ENCODE measurements at regions not wholly inside any gene's neighbourhood (a gene's known extent, or its start where the extent isn't known, plus 50 kb on each side); places are given as distances from the start of the nearest gene placed in this dataset.

- TF ChIP-seq, protein P1, sequence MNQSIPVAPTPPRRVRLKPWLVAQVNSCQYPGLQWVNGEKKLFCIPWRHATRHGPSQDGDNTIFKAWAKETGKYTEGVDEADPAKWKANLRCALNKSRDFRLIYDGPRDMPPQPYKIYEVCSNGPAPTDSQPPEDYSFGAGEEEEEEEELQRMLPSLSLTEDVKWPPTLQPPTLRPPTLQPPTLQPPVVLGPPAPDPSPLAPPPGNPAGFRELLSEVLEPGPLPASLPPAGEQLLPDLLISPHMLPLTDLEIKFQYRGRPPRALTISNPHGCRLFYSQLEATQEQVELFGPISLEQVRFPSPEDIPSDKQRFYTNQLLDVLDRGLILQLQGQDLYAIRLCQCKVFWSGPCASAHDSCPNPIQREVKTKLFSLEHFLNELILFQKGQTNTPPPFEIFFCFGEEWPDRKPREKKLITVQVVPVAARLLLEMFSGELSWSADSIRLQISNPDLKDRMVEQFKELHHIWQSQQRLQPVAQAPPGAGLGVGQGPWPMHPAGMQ (IDR thresholded peaks at IDR 0.05; ENCODE audit: borderline replicate concordance): no peak
- no peak for TF ChIP-seq HDGF (IDR thresholded peaks at IDR 0.05)
- no peak for TF ChIP-seq STAT3 (IDR thresholded peaks at IDR 0.05; ENCODE audit: low read depth, low read length)
- no peak for TF ChIP-seq SRF (IDR thresholded peaks at IDR 0.05; ENCODE audit: low read depth in 2 of 2, low read length in 2 of 2)
Observed at GRCh38 chr2:234790380-234790779, 161.4 kb upstream of the SH3BP4 start (continued).

DNA sequence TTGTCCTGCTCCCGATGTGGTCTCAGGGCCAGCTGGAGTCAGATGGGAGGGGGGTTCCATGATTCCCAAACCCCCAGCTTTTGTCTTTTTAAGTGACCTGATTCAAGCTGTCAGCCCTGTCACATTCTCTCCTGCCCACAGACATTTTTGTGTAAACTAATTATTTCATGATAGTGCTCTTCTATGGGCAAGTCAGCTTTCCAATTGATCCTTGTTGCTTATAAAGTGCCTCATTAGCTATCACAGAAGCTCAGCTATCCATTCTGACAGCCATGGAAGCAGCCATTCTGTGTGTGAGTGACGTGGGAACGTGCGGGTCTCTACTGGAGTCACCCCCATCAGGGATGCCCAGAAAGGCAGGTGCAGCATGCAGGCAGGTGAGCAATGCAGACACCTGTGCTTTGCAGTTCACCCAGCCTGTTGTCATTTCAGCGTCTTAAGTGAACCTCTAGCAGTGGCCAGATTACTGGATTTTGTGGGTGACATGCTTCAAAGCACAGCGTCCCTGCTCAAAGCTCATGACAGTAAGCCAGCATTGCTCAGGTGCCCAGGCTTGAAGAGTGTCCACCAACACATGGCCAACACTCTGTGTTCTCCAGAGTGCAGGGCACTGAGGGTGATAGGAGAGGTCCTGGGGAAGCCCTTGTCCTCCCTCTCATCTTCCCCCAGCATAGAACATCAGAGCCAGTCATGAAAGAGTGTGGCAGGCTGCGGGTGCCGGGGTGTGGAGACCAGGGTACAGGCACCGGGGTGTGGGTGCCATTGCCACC is 162.1 kb upstream of the SH3BP4 start:
- no peaks in the 10 kb centered on the region for H3K9me3 ChIP-seq (replicated peaks; ENCODE audit: control insufficient read depth, insufficient read depth, low read length)
- CTCF ChIA-PET: no interaction called here
- H3K4me3 ChIP-seq: no peak overlapping the region
- no TSS peak for BruUV-seq (replicated peaks)
- DNase-seq (ENCODE audit: low read depth, low spot score) (no peak), FAIRE-seq (no peak), ATAC-seq (no peak)
- no peak overlapping the region for H3K4me2 ChIP-seq (ENCODE audit: control insufficient read depth, insufficient read depth)
- no peak overlapping the region for H2AFZ ChIP-seq (ENCODE audit: control insufficient read depth, low read depth, low read length)
- H3K79me2 ChIP-seq (ENCODE audit: control insufficient read depth, insufficient read depth, low read length): no peaks in the 10 kb centered on the region
- no peak overlapping the region for H3K27ac ChIP-seq (ENCODE audit: control insufficient read depth, insufficient read depth)
- SMC1A ChIA-PET (ENCODE audit: uncharacterized antibody, unreplicated experiment): no interaction called here
- intact Hi-C loops (cut with micrococcal nuclease; ENCODE audit: unreplicated experiment) (no loop called here), in situ Hi-C loops (cut with MboI) (no loop called here)
- no peaks in the 10 kb centered on the region for H4K20me1 ChIP-seq (ENCODE audit: control insufficient read depth, insufficient read depth)
- POLR2A ChIA-PET: no interaction called here
- no peaks in the 10 kb centered on the region for H3K4me1 ChIP-seq (ENCODE audit: control insufficient read depth, insufficient read depth, low read length)
- no peaks in the 10 kb centered on the region for H3K36me3 ChIP-seq (ENCODE audit: control insufficient read depth in 2 of 2, insufficient read depth in 2 of 2, low read length in 1 of 2)
- RAD21 ChIA-PET (ENCODE audit: unreplicated experiment): no interaction called here
- 39% methylated on average over 9 of the region's 9 CpGs for WGBS (ENCODE audit: insufficient coverage, insufficient replicate concordance, low lambda C conversion rate, missing lambda C conversion rate)
- no peak for TF ChIP-seq USF1 (IDR thresholded peaks at IDR 0.05; ENCODE audit: borderline replicate concordance, extremely low read length, insufficient read depth, low read depth, low read length)
- TF ChIP-seq, protein P2, sequence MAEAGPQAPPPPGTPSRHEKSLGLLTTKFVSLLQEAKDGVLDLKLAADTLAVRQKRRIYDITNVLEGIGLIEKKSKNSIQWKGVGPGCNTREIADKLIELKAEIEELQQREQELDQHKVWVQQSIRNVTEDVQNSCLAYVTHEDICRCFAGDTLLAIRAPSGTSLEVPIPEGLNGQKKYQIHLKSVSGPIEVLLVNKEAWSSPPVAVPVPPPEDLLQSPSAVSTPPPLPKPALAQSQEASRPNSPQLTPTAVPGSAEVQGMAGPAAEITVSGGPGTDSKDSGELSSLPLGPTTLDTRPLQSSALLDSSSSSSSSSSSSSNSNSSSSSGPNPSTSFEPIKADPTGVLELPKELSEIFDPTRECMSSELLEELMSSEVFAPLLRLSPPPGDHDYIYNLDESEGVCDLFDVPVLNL (IDR thresholded peaks at IDR 0.05; ENCODE audit: low read depth, low read length): no peak
- TF ChIP-seq CREM (IDR thresholded peaks at IDR 0.05; ENCODE audit: low read depth): no peak
- TF ChIP-seq EP300 (IDR thresholded peaks at IDR 0.05; ENCODE audit: borderline replicate concordance in 1 of 2, control insufficient read depth in 1 of 2, low read depth in 2 of 2, low read length in 2 of 2): no peak
- no peak for TF ChIP-seq RCOR1 (conservative IDR thresholded peaks at IDR 0.05; ENCODE audit: low read depth, low read length)
- no peak for TF ChIP-seq HCFC1 (IDR thresholded peaks at IDR 0.05; ENCODE audit: low read length)
- TF ChIP-seq ZNF622 (IDR thresholded peaks at IDR 0.05): no peak
- TF ChIP-seq ATF7 (IDR thresholded peaks at IDR 0.05; ENCODE audit: low read depth): no peak
- no peak for TF ChIP-seq NR2C2 (IDR thresholded peaks at IDR 0.05; ENCODE audit: borderline replicate concordance, control insufficient read depth, insufficient read length, low read depth)
- TF ChIP-seq SMAD5 (IDR thresholded peaks at IDR 0.05; ENCODE audit: low read depth): no peak
- TF ChIP-seq HDAC6 (IDR thresholded peaks at IDR 0.05; ENCODE audit: unreplicated experiment): no peak
- no peak for TF ChIP-seq RUNX3 (IDR thresholded peaks at IDR 0.05; ENCODE audit: low read length)
- TF ChIP-seq, protein P3, sequence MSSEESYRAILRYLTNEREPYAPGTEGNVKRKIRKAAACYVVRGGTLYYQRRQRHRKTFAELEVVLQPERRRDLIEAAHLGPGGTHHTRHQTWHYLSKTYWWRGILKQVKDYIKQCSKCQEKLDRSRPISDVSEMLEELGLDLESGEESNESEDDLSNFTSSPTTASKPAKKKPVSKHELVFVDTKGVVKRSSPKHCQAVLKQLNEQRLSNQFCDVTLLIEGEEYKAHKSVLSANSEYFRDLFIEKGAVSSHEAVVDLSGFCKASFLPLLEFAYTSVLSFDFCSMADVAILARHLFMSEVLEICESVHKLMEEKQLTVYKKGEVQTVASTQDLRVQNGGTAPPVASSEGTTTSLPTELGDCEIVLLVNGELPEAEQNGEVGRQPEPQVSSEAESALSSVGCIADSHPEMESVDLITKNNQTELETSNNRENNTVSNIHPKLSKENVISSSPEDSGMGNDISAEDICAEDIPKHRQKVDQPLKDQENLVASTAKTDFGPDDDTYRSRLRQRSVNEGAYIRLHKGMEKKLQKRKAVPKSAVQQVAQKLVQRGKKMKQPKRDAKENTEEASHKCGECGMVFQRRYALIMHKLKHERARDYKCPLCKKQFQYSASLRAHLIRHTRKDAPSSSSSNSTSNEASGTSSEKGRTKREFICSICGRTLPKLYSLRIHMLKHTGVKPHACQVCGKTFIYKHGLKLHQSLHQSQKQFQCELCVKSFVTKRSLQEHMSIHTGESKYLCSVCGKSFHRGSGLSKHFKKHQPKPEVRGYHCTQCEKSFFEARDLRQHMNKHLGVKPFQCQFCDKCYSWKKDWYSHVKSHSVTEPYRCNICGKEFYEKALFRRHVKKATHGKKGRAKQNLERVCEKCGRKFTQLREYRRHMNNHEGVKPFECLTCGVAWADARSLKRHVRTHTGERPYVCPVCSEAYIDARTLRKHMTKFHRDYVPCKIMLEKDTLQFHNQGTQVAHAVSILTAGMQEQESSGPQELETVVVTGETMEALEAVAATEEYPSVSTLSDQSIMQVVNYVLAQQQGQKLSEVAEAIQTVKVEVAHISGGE (CRISPR knock-in tag; IDR thresholded peaks at IDR 0.05): no peak
- no peak overlapping the region for H3K9ac ChIP-seq (ENCODE audit: control insufficient read depth, insufficient read depth, low read length)
- no peaks in the 10 kb centered on the region for H3K27me3 ChIP-seq (replicated peaks in 1 of 2; ENCODE audit: control insufficient read depth in 2 of 2, insufficient read depth in 2 of 2, low read length in 1 of 2)
